ENCODE measurements at regions not wholly inside any gene's neighbourhood (a gene's known extent, or its start where the extent isn't known, plus 50 kb on each side); places are given as distances from the start of the nearest gene placed in this dataset.
"Not testable (repeated sequence)": the region's sequence is repeated elsewhere in the genome, so short reads cannot be mapped to it uniquely, and the experiment has no call there.

DNA sequence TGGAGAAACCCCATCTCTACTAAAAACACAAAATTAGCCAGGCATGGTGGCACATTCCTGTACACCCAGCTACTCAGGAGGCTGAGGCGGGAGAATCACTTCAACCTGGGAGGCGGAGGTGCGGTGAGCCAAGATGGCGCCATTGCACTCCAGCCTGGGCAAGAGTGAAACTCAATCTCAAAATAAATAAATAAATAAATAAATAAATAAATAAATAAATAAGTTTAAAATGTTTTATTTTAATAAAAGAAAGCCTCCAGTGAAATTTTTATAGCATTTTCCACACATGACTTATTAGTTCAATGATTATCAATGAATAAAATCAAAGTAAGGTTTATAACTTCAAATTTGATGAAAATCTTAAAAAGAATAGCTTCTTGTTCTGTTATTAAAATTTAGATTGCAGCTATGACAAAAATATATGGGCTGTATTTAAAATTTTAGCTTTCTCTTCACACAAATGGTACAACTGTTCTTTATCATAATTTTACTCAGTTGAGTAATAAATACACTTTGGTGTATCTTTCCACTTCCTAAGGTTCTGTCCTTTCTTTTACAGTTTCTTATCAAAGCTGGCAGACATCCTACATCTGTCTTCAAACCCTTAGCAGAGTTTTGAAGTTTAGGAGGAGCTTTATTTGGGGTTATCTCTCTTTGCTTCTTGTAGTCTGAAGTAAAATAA, 78.4 kb upstream of the ZSWIM2 start:
- Histone ChIP-seq H3K4me3 (ENCODE audit: low read length) (no peak overlapping the region), H3K27me3 (ENCODE audit: control insufficient read depth, insufficient read depth, low read length) (no peaks in the 10 kb centered on the region), H3K4me1 (ENCODE audit: control insufficient read depth, insufficient read depth, low read length) (no peaks in the 10 kb centered on the region), H3K27ac (ENCODE audit: low read length) (no peak overlapping the region), H3K9me3 (ENCODE audit: control insufficient read depth, insufficient read depth, low read length) (no peaks in the 10 kb centered on the region), H3K36me3 (ENCODE audit: control insufficient read depth, insufficient read depth, low read length) (no peaks in the 10 kb centered on the region)
- H3K4me1 Mint-ChIP-seq: no peaks in the 10 kb centered on the region
- DNase-seq: no peak
- TF ChIP-seq, protein P1, sequence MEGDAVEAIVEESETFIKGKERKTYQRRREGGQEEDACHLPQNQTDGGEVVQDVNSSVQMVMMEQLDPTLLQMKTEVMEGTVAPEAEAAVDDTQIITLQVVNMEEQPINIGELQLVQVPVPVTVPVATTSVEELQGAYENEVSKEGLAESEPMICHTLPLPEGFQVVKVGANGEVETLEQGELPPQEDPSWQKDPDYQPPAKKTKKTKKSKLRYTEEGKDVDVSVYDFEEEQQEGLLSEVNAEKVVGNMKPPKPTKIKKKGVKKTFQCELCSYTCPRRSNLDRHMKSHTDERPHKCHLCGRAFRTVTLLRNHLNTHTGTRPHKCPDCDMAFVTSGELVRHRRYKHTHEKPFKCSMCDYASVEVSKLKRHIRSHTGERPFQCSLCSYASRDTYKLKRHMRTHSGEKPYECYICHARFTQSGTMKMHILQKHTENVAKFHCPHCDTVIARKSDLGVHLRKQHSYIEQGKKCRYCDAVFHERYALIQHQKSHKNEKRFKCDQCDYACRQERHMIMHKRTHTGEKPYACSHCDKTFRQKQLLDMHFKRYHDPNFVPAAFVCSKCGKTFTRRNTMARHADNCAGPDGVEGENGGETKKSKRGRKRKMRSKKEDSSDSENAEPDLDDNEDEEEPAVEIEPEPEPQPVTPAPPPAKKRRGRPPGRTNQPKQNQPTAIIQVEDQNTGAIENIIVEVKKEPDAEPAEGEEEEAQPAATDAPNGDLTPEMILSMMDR (IDR thresholded peaks at IDR 0.05): no peak
- intact Hi-C loops (cut with micrococcal nuclease): no loop called here
- no peak overlapping the region for H3K27ac Mint-ChIP-seq
- peaks cover 0 to 2% of the 10 kb centered on the region in 2 donors for H3K9me3 Mint-ChIP-seq
- no peaks in the 10 kb centered on the region for H3K27me3 Mint-ChIP-seq (ENCODE audit: low read depth in 2 of 2)
- 83% methylated on average over 1 of the region's 4 CpGs for WGBS (ENCODE audit: insufficient coverage)
- no peak for ATAC-seq
- H3K36me3 Mint-ChIP-seq: no peaks in the 10 kb centered on the region
- H3K4me3 Mint-ChIP-seq: no peak overlapping the region

DNA sequence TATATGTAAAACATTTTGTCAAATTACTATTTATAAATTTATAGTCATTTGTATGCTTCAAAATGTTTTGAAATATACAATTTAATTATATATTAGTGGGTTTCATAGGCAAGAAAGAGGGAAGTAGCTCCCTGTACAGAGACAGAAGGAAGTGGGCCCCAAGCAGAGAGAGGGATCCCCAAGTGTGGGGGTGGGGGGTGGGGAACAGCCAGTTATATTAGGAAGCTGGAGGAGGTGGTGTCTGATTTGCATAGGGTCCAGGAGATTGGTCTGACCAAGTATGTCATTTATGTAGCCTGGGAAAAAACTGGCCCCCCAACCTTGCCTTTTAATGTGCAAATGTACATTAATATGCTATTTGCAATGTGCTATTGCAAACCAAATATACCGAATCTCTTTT, 76.5 kb upstream of the ZSWIM2 start:
- no peaks in the 10 kb centered on the region for H3K27me3 ChIP-seq (ENCODE audit: control insufficient read depth, insufficient read depth, low read length)
- Mint-ChIP-seq H3K36me3 (no peaks in the 10 kb centered on the region), H3K4me1 (no peaks in the 10 kb centered on the region), H3K27me3 (ENCODE audit: low read depth in 2 of 2) (no peaks in the 10 kb centered on the region), H3K9me3 (no peaks in the 10 kb centered on the region), H3K27ac (no peak overlapping the region), H3K4me3 (no peak overlapping the region)
- TF ChIP-seq, protein P1 (IDR thresholded peaks at IDR 0.05): no peak
- no peak overlapping the region for H3K27ac ChIP-seq (ENCODE audit: low read length)
- no peak overlapping the region for H3K4me3 ChIP-seq (ENCODE audit: low read length)
- no CpG with 5 or more reads among the region's 1 CpG for WGBS (ENCODE audit: insufficient coverage)
- intact Hi-C loops (cut with micrococcal nuclease): no loop called here
- no peaks in the 10 kb centered on the region for H3K36me3 ChIP-seq (ENCODE audit: control insufficient read depth, insufficient read depth, low read length)
- no peaks in the 10 kb centered on the region for H3K4me1 ChIP-seq (ENCODE audit: control insufficient read depth, insufficient read depth, low read length)
- no peak for DNase-seq
- no peaks in the 10 kb centered on the region for H3K9me3 ChIP-seq (ENCODE audit: control insufficient read depth, insufficient read depth, low read length)
- ATAC-seq: no peak

DNA sequence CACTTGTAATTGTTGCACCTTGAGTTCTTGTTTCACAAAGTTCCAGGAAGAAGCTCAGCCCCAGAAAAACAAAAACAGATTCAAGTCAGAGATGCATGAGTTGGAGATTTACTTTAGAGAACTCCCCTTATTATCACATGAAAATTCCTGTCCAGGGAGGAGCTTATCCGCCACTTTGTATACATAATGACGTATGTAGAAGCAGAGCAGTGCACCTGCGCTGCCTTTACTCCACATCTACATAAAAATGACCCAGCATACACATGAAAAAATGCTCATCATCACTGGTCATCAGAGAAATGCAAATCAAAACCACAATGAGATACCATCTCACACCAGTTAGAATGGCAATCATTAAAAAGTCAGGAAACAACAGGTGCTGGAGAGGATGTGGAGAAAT, 73.3 kb upstream of the ZSWIM2 start:
- H3K4me3 Mint-ChIP-seq; H3K9me3 ChIP-seq (ENCODE audit: control insufficient read depth, insufficient read depth, low read length); H3K4me1 Mint-ChIP-seq; ATAC-seq; H3K4me1 ChIP-seq (ENCODE audit: control insufficient read depth, insufficient read depth, low read length); H3K4me3 ChIP-seq (ENCODE audit: low read length); DNase-seq; H3K36me3 ChIP-seq (ENCODE audit: control insufficient read depth, insufficient read depth, low read length); H3K27me3 ChIP-seq (ENCODE audit: control insufficient read depth, insufficient read depth, low read length); H3K36me3 Mint-ChIP-seq; H3K27ac Mint-ChIP-seq; H3K27ac ChIP-seq (ENCODE audit: low read length); H3K9me3 Mint-ChIP-seq; intact Hi-C loops (cut with micrococcal nuclease); H3K27me3 Mint-ChIP-seq (ENCODE audit: low read depth in 2 of 2): not testable (repeated sequence)
- WGBS (ENCODE audit: insufficient coverage): 97% methylated on average over 3 of the region's 3 CpGs

DNA sequence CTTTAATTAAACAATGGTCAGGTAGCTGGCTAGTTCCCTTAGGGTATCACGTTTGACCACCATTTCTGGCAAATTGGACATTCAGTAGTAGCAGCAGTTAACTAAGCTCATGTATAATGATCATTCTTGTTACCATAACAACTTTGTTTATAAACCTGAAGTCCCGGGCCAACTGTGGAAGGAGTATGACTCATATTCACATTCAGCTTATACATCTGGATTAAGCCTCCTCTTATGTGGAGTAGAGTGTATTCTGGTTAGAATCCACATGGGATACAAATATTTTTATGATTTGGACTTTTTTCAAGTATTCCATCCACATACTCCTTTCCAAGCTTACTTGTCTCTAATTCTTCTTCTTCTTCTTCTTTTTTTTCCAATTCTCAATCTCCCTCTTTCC, 70.3 kb upstream of the ZSWIM2 start:
- no peak for DNase-seq
- Mint-ChIP-seq H3K36me3 (no peaks in the 10 kb centered on the region), H3K4me3 (no peak overlapping the region), H3K9me3 (peaks cover 0 to 2% of the 10 kb centered on the region in 2 donors), H3K27ac (no peak overlapping the region), H3K27me3 (ENCODE audit: low read depth in 2 of 2) (no peaks in the 10 kb centered on the region), H3K4me1 (no peaks in the 10 kb centered on the region)
- Histone ChIP-seq H3K9me3 (ENCODE audit: control insufficient read depth, insufficient read depth, low read length) (no peaks in the 10 kb centered on the region), H3K36me3 (ENCODE audit: control insufficient read depth, insufficient read depth, low read length) (no peaks in the 10 kb centered on the region), H3K27me3 (ENCODE audit: control insufficient read depth, insufficient read depth, low read length) (no peaks in the 10 kb centered on the region), H3K27ac (ENCODE audit: low read length) (no peak overlapping the region), H3K4me1 (ENCODE audit: control insufficient read depth, insufficient read depth, low read length) (no peaks in the 10 kb centered on the region), H3K4me3 (ENCODE audit: low read length) (no peak overlapping the region)
- WGBS (ENCODE audit: insufficient coverage): 69% methylated on average over 1 of the region's 2 CpGs
- intact Hi-C loops (cut with micrococcal nuclease): no loop called here
- TF ChIP-seq, protein P1 (IDR thresholded peaks at IDR 0.05): no peak
- no peak for ATAC-seq

Data from natural killer cell (primary cell).